ENCODE measurements at regions not wholly inside any gene's neighbourhood (a gene's known extent, or its start where the extent isn't known, plus 50 kb on each side); places are given as distances from the start of the nearest gene placed in this dataset.

DNA sequence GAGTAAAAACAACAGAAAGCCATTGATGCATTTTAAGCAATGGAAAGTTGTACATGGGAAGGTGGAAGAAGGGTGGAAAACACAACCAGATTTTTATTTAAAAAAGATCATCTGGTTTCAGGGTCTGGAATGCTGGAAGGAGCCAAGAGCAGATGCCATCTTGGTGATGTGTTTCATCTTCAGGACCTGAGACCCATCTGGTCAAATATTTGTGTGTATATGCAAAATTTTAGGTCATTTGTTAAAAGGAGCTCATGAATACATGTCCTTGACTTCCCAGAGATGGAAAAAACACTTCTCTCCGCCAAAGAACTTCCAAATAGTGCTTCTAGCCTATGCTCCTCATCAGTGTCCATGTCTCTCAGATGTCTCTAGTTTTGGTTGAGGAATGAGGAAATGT is 110.6 kb upstream of the GDNF start:
- ChIA-PET POLR2A (no interaction called here), RAD21 (ENCODE audit: low non-redundant PET in 1 of 2, low total read pairs in 2 of 2, uncharacterized antibody in 2 of 2, unreplicated experiment in 2 of 2) (no interaction called here), CTCF (no interaction called here)
- H3K79me2 ChIP-seq (ENCODE audit: insufficient read depth, low read length): no peaks in the 10 kb centered on the region
- BruUV-seq (replicated peaks): no TSS peak
- no peaks in the 10 kb centered on the region for H3K4me1 ChIP-seq (ENCODE audit: control insufficient read depth in 1 of 2, insufficient read depth in 2 of 2, low read length in 2 of 2)
- no peaks in the 10 kb centered on the region for H3K9me2 ChIP-seq (ENCODE audit: insufficient read depth)
- DNase-seq (ENCODE audit: low read depth, low spot score) (no peak), ATAC-seq (no peak)
- no peak overlapping the region for H3K4me3 ChIP-seq (replicated peaks in 1 of 2; ENCODE audit: low read depth in 1 of 2, low read length in 2 of 2)
- intact Hi-C loops (cut with micrococcal nuclease): no loop called here
- H3K27me3 ChIP-seq (ENCODE audit: insufficient read depth, low read length): peaks cover 5% of the 10 kb centered on the region; the same call in 1 of the 2 replicates
- TF ChIP-seq ZNF274 (IDR thresholded peaks at IDR 0.05; ENCODE audit: low read depth, low read length) (no peak), SRF (IDR thresholded peaks at IDR 0.05; ENCODE audit: low read depth) (no peak), EZH2phosphoT487 (IDR thresholded peaks at IDR 0.05; ENCODE audit: borderline replicate concordance) (no peak), YY1 (IDR thresholded peaks at IDR 0.05; ENCODE audit: extremely low read depth, insufficient replicate concordance, low read depth, low read length) (no peak), POLR2A (IDR thresholded peaks at IDR 0.05; ENCODE audit: borderline replicate concordance, extremely low read depth, insufficient read depth, insufficient read length) (no peak), FOSL1 (IDR thresholded peaks at IDR 0.05; ENCODE audit: low read depth) (no peak), EZH2 (IDR thresholded peaks at IDR 0.05) (no peak), CBX3 (IDR thresholded peaks at IDR 0.05; ENCODE audit: low read depth) (no peak), SP1 (IDR thresholded peaks at IDR 0.05; ENCODE audit: low read depth) (no peak), ELF1 (IDR thresholded peaks at IDR 0.05; ENCODE audit: borderline replicate concordance, low read depth) (no peak), POLR2AphosphoS5 (IDR thresholded peaks at IDR 0.05; ENCODE audit: low read depth, low read length) (no peak), ZFX (IDR thresholded peaks at IDR 0.05) (no peak), JUND (IDR thresholded peaks at IDR 0.05) (no peak), SIN3A (IDR thresholded peaks at IDR 0.05; ENCODE audit: low read depth) (no peak), CEBPB (IDR thresholded peaks at IDR 0.05; ENCODE audit: low read depth) (no peak), RAD21 (IDR thresholded peaks at IDR 0.05; ENCODE audit: low read depth) (no peak)
- TF ChIP-seq, protein P1, sequence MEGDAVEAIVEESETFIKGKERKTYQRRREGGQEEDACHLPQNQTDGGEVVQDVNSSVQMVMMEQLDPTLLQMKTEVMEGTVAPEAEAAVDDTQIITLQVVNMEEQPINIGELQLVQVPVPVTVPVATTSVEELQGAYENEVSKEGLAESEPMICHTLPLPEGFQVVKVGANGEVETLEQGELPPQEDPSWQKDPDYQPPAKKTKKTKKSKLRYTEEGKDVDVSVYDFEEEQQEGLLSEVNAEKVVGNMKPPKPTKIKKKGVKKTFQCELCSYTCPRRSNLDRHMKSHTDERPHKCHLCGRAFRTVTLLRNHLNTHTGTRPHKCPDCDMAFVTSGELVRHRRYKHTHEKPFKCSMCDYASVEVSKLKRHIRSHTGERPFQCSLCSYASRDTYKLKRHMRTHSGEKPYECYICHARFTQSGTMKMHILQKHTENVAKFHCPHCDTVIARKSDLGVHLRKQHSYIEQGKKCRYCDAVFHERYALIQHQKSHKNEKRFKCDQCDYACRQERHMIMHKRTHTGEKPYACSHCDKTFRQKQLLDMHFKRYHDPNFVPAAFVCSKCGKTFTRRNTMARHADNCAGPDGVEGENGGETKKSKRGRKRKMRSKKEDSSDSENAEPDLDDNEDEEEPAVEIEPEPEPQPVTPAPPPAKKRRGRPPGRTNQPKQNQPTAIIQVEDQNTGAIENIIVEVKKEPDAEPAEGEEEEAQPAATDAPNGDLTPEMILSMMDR (IDR thresholded peaks at IDR 0.05 in 2 of 3, conservative IDR thresholded peaks at IDR 0.05 in 1 of 3; ENCODE audit: borderline replicate concordance in 1 of 3, insufficient read depth in 1 of 3, low read depth in 2 of 3, low read length in 2 of 3): no peak
- TF ChIP-seq, protein P2, sequence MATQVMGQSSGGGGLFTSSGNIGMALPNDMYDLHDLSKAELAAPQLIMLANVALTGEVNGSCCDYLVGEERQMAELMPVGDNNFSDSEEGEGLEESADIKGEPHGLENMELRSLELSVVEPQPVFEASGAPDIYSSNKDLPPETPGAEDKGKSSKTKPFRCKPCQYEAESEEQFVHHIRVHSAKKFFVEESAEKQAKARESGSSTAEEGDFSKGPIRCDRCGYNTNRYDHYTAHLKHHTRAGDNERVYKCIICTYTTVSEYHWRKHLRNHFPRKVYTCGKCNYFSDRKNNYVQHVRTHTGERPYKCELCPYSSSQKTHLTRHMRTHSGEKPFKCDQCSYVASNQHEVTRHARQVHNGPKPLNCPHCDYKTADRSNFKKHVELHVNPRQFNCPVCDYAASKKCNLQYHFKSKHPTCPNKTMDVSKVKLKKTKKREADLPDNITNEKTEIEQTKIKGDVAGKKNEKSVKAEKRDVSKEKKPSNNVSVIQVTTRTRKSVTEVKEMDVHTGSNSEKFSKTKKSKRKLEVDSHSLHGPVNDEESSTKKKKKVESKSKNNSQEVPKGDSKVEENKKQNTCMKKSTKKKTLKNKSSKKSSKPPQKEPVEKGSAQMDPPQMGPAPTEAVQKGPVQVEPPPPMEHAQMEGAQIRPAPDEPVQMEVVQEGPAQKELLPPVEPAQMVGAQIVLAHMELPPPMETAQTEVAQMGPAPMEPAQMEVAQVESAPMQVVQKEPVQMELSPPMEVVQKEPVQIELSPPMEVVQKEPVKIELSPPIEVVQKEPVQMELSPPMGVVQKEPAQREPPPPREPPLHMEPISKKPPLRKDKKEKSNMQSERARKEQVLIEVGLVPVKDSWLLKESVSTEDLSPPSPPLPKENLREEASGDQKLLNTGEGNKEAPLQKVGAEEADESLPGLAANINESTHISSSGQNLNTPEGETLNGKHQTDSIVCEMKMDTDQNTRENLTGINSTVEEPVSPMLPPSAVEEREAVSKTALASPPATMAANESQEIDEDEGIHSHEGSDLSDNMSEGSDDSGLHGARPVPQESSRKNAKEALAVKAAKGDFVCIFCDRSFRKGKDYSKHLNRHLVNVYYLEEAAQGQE (IDR thresholded peaks at IDR 0.05; ENCODE audit: low read depth): no peak
- TF ChIP-seq, protein P3, sequence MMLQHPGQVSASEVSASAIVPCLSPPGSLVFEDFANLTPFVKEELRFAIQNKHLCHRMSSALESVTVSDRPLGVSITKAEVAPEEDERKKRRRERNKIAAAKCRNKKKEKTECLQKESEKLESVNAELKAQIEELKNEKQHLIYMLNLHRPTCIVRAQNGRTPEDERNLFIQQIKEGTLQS (IDR thresholded peaks at IDR 0.05): no peak
- no peak overlapping the region for H3K9ac ChIP-seq (ENCODE audit: low read length)
- H3K27ac ChIP-seq (ENCODE audit: low read depth, low read length): no peak overlapping the region
- no peaks in the 10 kb centered on the region for H3K9me3 ChIP-seq (ENCODE audit: control insufficient read depth in 1 of 2, insufficient read depth in 1 of 2, low read depth in 1 of 2, low read length in 2 of 2)
- H3K36me3 ChIP-seq (ENCODE audit: control insufficient read depth in 1 of 2, insufficient read depth in 2 of 2, low read length in 2 of 2): no peaks in the 10 kb centered on the region
- no peak overlapping the region for H2AFZ ChIP-seq (ENCODE audit: low read depth, low read length, poor library complexity, severe bottlenecking)
- H3K4me2 ChIP-seq (ENCODE audit: low read length): no peak overlapping the region
- H4K20me1 ChIP-seq (ENCODE audit: insufficient read depth): no peaks in the 10 kb centered on the region
